ENCODE measurements at regions not wholly inside any gene's neighbourhood (a gene's known extent, or its start where the extent isn't known, plus 50 kb on each side); places are given as distances from the start of the nearest gene placed in this dataset.

DNA sequence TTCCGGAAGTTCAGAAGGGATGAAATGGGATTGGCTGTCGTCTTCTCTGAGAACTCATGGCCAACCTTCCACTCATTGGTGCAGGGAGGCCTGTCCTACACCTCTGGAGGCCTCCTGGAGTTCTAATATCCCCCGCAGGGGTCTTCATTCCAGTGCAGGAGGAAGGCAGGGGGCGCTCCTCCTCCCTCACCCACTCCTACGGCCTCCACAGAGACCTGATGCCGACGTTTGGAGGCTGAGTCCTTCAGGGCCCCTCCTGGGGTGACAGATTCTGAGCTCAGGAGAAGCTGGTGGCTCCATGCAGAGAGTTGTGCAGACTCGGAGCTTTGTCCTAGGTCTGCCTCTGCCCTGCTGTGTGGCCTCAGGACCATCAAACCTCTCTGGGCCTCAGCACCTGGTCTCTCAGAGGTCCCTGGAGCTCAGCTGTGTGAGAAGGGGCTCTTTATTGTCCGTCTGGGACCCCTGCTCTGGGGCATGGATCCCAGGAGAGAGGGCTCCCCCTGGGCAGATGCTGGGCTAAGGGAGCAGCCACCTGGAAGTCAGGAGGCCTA, 102.3 kb upstream of the WNT4 start:
- Histone ChIP-seq H3K9ac (ENCODE audit: low read length) (no peak overlapping the region), H3K27ac (ENCODE audit: low read depth, low read length, poor library complexity, severe bottlenecking) (no peak overlapping the region), H2AFZ (ENCODE audit: low read length) (no peak overlapping the region), H4K20me1 (ENCODE audit: insufficient read depth, low read length) (no peaks in the 10 kb centered on the region), H3K9me3 (ENCODE audit: low read length) (no peaks in the 10 kb centered on the region), H3F3A (ENCODE audit: insufficient read depth, low read length) (no peaks in the 10 kb centered on the region), H3K9me2 (ENCODE audit: low read depth, low read length) (no peaks in the 10 kb centered on the region), H3K4me1 (ENCODE audit: insufficient read depth, low read length, severe bottlenecking) (no peaks in the 10 kb centered on the region), H3K27me3 (ENCODE audit: insufficient read depth, low read length) (0 out of 2 replicates have a peak, but pooled peaks cover 4% of the 10 kb centered on the region), H3K79me2 (ENCODE audit: insufficient read depth, low read length) (no peaks in the 10 kb centered on the region), H3K4me3 (ENCODE audit: low read depth, low read length, poor library complexity, severe bottlenecking) (no peak overlapping the region), H3K4me2 (ENCODE audit: low read length) (no peak overlapping the region), H3K36me3 (ENCODE audit: insufficient read depth, low read length) (no peaks in the 10 kb centered on the region)
- TF ChIP-seq, protein P1, sequence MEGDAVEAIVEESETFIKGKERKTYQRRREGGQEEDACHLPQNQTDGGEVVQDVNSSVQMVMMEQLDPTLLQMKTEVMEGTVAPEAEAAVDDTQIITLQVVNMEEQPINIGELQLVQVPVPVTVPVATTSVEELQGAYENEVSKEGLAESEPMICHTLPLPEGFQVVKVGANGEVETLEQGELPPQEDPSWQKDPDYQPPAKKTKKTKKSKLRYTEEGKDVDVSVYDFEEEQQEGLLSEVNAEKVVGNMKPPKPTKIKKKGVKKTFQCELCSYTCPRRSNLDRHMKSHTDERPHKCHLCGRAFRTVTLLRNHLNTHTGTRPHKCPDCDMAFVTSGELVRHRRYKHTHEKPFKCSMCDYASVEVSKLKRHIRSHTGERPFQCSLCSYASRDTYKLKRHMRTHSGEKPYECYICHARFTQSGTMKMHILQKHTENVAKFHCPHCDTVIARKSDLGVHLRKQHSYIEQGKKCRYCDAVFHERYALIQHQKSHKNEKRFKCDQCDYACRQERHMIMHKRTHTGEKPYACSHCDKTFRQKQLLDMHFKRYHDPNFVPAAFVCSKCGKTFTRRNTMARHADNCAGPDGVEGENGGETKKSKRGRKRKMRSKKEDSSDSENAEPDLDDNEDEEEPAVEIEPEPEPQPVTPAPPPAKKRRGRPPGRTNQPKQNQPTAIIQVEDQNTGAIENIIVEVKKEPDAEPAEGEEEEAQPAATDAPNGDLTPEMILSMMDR (IDR thresholded peaks at IDR 0.05; ENCODE audit: low read length), result peak; percentile 10; the same call in 1 of the 2 replicates
- no peak for TF ChIP-seq EZH2 (IDR thresholded peaks at IDR 0.05; ENCODE audit: borderline replicate concordance, low read length)

DNA sequence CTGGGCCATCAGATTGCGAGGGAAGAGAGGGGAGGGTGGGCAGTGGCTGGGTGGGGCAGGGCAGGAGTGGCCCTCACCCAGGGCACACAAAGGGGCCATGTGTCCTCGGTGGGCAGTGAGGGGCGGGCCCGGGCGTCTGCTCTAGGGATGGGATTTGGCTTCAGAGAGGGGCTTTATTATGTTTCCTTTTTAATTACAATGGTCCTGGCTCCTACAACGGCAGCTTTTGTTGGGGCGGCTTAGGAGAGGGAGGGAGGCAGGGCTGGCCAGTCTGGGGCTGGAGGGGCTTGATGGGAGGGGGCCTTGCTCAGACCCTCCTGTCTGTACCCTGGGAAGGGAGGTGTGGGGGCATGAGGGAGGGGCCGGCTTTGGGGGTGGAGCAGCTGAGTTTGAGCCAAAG, 102.8 kb upstream of the WNT4 start:
- Histone ChIP-seq H3K9ac (ENCODE audit: low read length) (no peak overlapping the region), H3K9me3 (ENCODE audit: low read length) (no peaks in the 10 kb centered on the region), H3K9me2 (ENCODE audit: low read depth, low read length) (no peaks in the 10 kb centered on the region), H2AFZ (ENCODE audit: low read length) (no peak overlapping the region), H3K36me3 (ENCODE audit: insufficient read depth, low read length) (no peaks in the 10 kb centered on the region), H3F3A (ENCODE audit: insufficient read depth, low read length) (no peaks in the 10 kb centered on the region), H3K4me3 (ENCODE audit: low read depth, low read length, poor library complexity, severe bottlenecking) (no peak overlapping the region), H3K79me2 (ENCODE audit: insufficient read depth, low read length) (no peaks in the 10 kb centered on the region), H3K27ac (ENCODE audit: low read depth, low read length, poor library complexity, severe bottlenecking) (no peak overlapping the region), H4K20me1 (ENCODE audit: insufficient read depth, low read length) (no peaks in the 10 kb centered on the region), H3K27me3 (ENCODE audit: insufficient read depth, low read length) (0 out of 2 replicates have a peak, but pooled peaks cover 4% of the 10 kb centered on the region), H3K4me2 (ENCODE audit: low read length) (no peak overlapping the region), H3K4me1 (ENCODE audit: insufficient read depth, low read length, severe bottlenecking) (no peaks in the 10 kb centered on the region)
- TF ChIP-seq, protein P1 (IDR thresholded peaks at IDR 0.05; ENCODE audit: low read length), result no peak
- no peak for TF ChIP-seq EZH2 (IDR thresholded peaks at IDR 0.05; ENCODE audit: borderline replicate concordance, low read length)

DNA sequence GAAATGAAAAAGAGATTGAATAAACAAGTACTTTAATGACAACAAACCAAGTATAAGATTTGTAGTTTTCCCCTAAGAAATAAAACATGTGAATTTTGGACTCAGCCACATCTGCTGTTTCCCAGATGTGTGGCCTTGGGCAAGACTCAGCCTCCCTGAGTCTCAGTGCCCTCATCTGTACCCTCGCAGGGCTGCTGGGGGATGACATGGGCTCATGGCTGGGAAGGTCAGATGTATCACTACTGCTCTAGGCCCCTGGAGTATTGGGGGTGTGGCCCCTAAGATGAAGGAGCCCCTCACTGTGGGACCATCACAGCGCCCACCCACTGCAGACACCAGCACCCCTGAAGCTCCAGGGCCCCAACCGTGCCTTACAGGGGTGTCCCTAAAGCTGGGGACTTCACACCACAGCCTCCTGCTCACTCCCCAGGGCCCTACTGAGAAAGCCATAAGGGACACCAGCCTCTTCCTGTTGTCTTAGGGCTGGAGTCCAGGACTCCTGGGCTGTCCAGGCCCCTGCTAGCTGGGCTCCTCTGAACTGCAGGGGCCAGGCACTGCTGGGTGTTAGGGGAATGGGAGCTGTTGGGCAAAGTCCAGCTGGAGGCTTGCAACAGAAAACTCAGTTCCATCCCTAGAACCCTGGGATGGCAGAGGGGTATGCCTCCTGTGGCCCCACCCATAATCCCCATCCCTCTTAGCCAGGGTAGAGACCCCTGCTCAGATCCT, 104.0 kb upstream of the WNT4 start:
- Histone ChIP-seq H3K27ac (ENCODE audit: low read depth, low read length, poor library complexity, severe bottlenecking) (no peak overlapping the region), H3K4me2 (ENCODE audit: low read length) (no peak overlapping the region), H2AFZ (ENCODE audit: low read length) (no peak overlapping the region), H3K9me2 (ENCODE audit: low read depth, low read length) (no peaks in the 10 kb centered on the region), H3F3A (ENCODE audit: insufficient read depth, low read length) (no peaks in the 10 kb centered on the region), H3K4me3 (ENCODE audit: low read depth, low read length, poor library complexity, severe bottlenecking) (no peak overlapping the region), H3K27me3 (ENCODE audit: insufficient read depth, low read length) (0 out of 2 replicates have a peak, but pooled peaks cover 4% of the 10 kb centered on the region), H3K36me3 (ENCODE audit: insufficient read depth, low read length) (no peaks in the 10 kb centered on the region), H3K79me2 (ENCODE audit: insufficient read depth, low read length) (no peaks in the 10 kb centered on the region), H3K4me1 (ENCODE audit: insufficient read depth, low read length, severe bottlenecking) (no peaks in the 10 kb centered on the region), H3K9me3 (ENCODE audit: low read length) (no peaks in the 10 kb centered on the region), H4K20me1 (ENCODE audit: insufficient read depth, low read length) (no peaks in the 10 kb centered on the region), H3K9ac (ENCODE audit: low read length) (no peak overlapping the region)
- TF ChIP-seq EZH2 (IDR thresholded peaks at IDR 0.05; ENCODE audit: borderline replicate concordance, low read length), result no peak
- TF ChIP-seq, protein P1 (IDR thresholded peaks at IDR 0.05; ENCODE audit: low read length), result no peak

All from OCI-LY1 (cell line).